IPS-18a (cell line): ENCODE measurements at regions not wholly inside any gene's neighbourhood (a gene's known extent, or its start where the extent isn't known, plus 50 kb on each side); places are given as distances from the start of the nearest gene placed in this dataset.
"Not testable (repeated sequence)": the region's sequence is repeated elsewhere in the genome, so short reads cannot be mapped to it uniquely, and the experiment has no call there.

Experiments
- H3K27ac ChIP-seq: one replicate; pipeline ENCODE4 v1.5.1; 2013; ENCODE audit warnings: low read length
- H3K27me3 ChIP-seq: one replicate; pipeline ENCODE4 v1.6.1; 2013; ENCODE audit warnings: mild to moderate bottlenecking, low read length; ENCODE audit not compliant: control insufficient read depth, insufficient read depth
- H3K36me3 ChIP-seq: one replicate; pipeline ENCODE4 v1.6.1; 2013; ENCODE audit warnings: low read depth, low read length; ENCODE audit not compliant: control insufficient read depth
- H3K4me1 ChIP-seq: one replicate; pipeline ENCODE4 v1.6.1; 2013; ENCODE audit warnings: low read depth, low read length; ENCODE audit not compliant: control insufficient read depth
- H3K4me3 ChIP-seq: one replicate; pipeline ENCODE4 v1.5.1; 2013; ENCODE audit warnings: low read length
- H3K9ac ChIP-seq: one replicate; pipeline ENCODE4 v1.6.1; 2013; ENCODE audit warnings: mild to moderate bottlenecking, low read length, moderate library complexity
- H3K9me3 ChIP-seq: one replicate; pipeline ENCODE4 v1.6.1; 2013; ENCODE audit warnings: low read depth, low read length; ENCODE audit not compliant: control insufficient read depth

DNA sequence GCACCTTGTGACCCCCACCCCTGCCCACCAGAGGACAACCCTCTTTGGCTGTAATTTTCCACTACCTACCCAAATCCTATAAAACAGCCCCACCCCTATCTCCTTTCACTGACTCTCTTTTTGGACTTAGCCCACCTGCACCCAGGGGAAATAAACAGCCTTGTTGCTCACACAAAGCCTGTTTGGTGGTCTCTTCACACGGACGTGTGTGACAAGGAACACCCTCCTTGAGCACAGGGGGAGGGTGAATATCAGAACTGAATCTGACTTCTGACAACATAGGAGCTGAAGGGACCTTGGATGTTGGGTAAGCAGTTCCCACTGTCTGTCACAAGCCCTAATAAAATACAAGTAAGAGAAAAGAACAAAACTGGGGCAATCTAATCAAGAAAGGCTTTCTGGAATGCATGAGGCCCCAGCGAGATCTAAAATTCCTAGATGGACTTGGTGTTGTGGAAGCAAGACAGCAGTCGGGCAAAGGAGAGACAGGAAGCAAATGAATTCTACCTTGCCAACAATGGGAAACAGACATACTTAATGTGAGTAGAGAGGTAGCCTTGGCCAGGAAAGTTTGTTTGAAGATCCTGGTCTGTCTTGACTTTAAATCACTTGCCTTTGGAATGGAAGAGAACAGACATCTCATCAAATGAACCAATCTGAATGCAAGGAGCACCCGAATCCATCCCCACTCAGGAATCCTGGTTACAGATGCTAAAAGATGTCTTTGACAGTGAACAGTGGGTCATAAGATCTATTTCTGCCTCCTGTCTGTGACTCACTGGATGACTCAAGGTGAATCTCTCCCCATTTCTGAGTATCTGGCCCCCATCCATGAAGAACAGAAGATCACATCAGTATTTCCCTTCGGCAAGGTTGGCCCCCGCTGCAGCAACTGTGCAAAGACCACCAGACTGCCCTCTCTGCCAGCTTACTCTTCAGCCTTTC is 53.3 kb downstream of the OLFML3 start:
- no peaks in the 10 kb centered on the region for H3K36me3 ChIP-seq
- no peaks in the 10 kb centered on the region for H3K27me3 ChIP-seq
- peaks cover 53% of the 10 kb centered on the region for H3K4me1 ChIP-seq
- H3K27ac ChIP-seq, result peak overlapping the region; percentile 40
- H3K9me3 ChIP-seq, result no peaks in the 10 kb centered on the region
- H3K9ac ChIP-seq, result peak overlapping the region; percentile 7
- H3K4me3 ChIP-seq, result peak overlapping the region; percentile 71

DNA sequence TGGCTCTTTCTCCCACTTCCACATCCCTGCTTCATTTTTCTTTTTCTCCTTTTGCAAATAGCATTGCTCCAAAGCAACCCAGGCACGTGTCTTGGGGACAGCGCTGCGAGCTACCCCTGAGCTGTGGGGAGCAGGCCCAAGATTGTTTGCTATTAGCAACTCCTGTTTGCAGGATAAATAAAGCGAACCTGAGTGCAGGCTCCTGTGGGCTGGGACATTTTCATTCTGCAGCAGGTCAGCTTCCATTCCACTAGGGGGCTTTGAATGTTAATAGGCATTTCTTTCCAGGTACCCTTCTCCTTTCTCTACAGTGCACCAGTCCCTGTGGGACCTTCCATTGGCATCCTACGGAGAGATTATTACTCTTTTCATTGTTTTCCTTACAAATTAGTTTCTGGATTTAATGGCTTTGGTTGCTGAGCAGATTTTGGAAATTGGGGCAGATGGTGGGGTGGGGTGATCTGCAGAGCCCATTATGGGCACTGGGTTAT is 54.0 kb downstream of the OLFML3 start:
- H3K9me3 ChIP-seq, result no peaks in the 10 kb centered on the region
- H3K27ac ChIP-seq, result peak overlapping the region; percentile 59
- H3K4me1 ChIP-seq, result peaks cover 60% of the 10 kb centered on the region
- no peaks in the 10 kb centered on the region for H3K36me3 ChIP-seq
- H3K27me3 ChIP-seq, result no peaks in the 10 kb centered on the region
- H3K4me3 ChIP-seq, result peak overlapping the region; percentile 71
- H3K9ac ChIP-seq, result peak overlapping the region; percentile 7

DNA sequence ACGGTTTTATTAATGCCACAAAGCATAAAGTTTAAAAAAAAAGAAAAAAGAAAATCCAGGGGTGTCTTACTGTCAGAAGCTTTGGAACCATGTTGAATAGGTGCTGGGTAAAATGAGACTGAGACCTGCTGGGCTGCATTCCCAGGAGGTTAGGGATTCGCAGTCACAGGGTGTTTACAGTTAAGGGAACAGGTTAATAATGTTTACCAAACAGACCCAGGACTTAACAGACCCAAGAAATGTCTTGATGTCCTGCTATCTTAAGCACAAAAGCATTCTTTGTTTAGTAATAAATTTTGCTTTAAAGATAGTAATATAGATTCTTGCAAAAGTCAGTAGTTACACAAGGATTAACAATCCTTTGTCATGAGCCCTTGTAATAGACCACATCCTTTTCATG is 54.7 kb downstream of the OLFML3 start:
- Histone ChIP-seq H3K27ac (peak overlapping the region; percentile 59), H3K4me1 (peaks cover 67% of the 10 kb centered on the region), H3K4me3 (peak overlapping the region; percentile 71), H3K9ac (peak overlapping the region; percentile 7), H3K9me3 (no peaks in the 10 kb centered on the region), H3K27me3 (no peaks in the 10 kb centered on the region), H3K36me3 (no peaks in the 10 kb centered on the region)

DNA sequence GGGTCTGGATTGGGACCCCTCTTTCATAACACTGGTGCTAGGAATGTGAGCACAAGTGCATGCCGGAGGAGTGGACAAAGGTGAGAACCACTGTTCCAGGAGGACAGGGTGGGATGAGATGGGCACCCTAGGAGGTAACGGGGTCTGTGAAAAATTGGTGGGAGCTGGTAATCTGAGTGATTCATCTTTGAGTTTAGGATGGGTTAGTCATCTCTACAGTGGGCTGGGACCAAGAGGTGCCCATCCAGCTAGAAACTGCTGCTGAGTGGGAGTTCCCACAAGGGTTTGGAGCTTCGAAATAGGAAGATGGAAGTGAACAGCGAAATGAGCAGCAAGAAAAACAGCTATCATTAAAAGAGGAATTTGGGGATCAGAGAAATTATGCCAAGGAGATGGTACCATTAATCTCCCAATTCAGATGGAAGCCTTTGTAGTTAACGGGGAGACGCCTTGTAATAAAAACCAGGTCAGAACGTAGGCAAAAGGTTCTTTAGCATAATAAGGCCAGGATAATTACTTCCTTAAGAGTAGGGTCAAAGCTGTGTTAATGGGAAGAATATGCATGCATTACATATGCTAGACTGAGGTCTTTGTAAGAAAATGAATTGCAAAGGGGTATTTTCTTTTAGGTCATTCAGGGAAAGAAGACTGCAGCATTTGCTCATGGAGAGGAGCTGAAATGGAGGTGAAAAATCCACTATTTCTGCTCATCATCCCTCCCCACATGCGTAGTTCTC is 55.5 kb downstream of the OLFML3 start:
- Histone ChIP-seq H3K36me3 (no peaks in the 10 kb centered on the region), H3K9me3 (no peaks in the 10 kb centered on the region), H3K4me1 (peaks cover 70% of the 10 kb centered on the region), H3K9ac (no peak overlapping the region), H3K27me3 (no peaks in the 10 kb centered on the region), H3K27ac (peak overlapping the region; percentile 59), H3K4me3 (peak overlapping the region; percentile 71)

DNA sequence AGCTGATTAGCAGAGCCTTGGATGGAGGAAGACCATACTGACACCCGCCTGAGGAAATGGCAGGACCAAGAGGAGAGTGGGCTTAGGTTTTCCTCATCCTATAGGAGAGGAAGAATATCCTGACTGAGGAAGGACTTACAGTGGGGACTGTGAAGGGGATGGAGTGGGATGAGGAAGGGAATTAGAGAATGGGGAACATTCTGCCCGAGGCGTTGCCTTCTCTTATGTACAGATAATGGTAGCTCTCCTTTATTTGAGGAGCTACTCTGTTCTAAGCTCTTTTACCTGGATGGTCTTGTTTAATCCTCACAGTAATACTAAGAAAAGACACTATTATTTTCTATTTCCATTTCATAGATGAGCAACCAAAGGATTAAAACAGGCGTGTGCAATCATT is 56.0 kb downstream of the OLFML3 start:
- H3K4me3 ChIP-seq, result peak overlapping the region; percentile 71
- H3K9me3 ChIP-seq, result no peaks in the 10 kb centered on the region
- no peak overlapping the region for H3K27ac ChIP-seq
- peaks cover 70% of the 10 kb centered on the region for H3K4me1 ChIP-seq
- H3K36me3 ChIP-seq, result no peaks in the 10 kb centered on the region
- H3K9ac ChIP-seq, result no peak overlapping the region
- H3K27me3 ChIP-seq, result no peaks in the 10 kb centered on the region

DNA sequence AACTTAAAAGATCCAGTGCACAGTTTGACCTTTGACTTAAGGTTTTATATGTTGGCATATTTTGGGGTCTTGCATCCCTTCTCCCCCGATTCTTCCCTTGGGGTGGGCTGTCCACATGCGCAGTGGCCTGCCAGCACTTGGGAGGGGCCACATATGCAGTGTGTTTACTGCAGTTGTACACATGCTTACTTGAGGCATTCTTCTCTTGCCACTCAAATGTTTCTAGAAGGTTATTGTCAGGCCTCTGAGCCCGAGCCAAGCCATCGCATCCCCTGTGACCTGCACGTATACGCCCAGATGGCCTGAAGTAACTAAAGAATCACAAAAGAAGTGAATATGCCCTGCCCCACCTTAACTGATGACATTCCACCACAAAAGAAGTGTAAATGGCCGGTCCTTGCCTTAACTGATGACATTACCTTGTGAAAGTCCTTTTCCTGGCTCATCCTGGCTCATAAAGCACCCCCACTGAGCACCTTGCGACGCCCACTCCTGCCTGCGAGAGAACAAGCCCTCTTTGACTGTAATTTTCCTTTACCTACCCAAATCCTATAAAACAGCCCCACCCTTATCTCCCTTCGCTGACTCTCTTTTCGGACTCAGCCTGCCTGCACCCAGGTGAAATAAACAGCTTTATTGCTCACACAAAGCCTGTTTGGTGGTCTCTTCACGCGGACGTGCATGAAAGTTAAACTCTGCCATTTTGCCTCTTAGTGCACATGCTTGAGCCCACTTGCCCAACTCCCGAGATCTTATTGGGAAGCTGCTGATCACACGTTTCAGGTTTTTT is 57.8 kb downstream of the OLFML3 start:
- peak overlapping the region; percentile 54 for H3K27ac ChIP-seq
- peaks cover 66% of the 10 kb centered on the region for H3K4me1 ChIP-seq
- not testable (repeated sequence) for H3K9ac ChIP-seq, H3K27me3 ChIP-seq, H3K9me3 ChIP-seq, H3K36me3 ChIP-seq
- peak overlapping the region; percentile 6 for H3K4me3 ChIP-seq

DNA sequence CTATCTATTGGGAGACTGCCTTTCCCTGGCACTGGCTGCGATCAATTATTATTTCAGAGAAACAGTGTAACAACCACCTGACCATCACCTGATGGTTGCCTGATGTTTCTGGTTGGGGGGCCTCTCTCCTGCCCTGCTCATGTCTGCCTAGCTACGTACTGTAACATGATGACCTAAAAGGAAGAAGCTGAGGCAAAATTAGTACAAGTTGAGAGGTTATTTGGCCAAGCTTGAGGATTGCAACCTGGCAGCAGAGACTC is 58.3 kb downstream of the OLFML3 start:
- Histone ChIP-seq H3K27me3 (no peaks in the 10 kb centered on the region), H3K36me3 (no peaks in the 10 kb centered on the region), H3K9me3 (no peaks in the 10 kb centered on the region), H3K4me1 (peaks cover 62% of the 10 kb centered on the region), H3K4me3 (peak overlapping the region; percentile 6), H3K27ac (peak overlapping the region; percentile 54), H3K9ac (peak overlapping the region; percentile 12)

DNA sequence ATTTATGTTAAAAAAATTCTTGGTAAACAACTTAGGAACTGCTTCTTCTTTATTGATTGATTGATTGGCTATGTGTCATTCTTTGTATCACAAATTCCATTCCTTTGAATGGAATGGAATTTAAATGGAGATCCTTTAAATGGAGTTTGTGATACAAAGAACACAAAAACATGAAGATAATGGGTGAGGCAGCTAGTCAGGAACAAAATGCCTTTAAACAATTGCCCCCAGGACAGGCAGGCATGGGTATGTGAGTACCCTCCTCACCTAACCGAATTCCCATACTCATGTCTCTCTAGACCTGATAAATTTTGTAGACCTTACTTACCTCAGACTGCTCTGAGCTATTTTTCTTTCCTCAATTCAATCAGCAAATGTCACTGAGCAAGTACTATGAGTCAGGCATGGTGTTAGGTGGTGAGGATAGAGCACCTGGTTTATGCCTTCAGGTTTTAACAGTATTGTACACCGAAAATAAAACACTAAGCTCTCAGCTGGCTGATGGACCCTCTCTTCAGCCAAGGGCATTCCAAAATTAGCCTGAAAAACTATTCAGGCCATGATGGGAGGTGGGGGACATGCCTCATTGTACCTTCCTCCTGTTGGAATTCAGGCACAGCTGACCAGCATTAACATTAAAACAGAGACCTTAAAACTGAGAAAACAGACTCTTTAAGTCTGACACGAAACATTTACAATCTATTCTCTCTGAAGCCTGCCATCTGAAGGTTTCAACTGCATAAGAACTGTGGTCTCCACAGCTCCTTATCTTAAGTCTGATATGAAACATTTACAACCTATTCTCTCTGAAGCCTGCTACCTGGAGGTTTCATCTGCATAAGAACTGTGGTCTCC is 58.9 kb downstream of the OLFML3 start:
- peak overlapping the region; percentile 54 for H3K27ac ChIP-seq
- no peaks in the 10 kb centered on the region for H3K36me3 ChIP-seq
- H3K4me3 ChIP-seq, result peak overlapping the region; percentile 7
- no peaks in the 10 kb centered on the region for H3K27me3 ChIP-seq
- peak overlapping the region; percentile 12 for H3K9ac ChIP-seq
- H3K4me1 ChIP-seq, result peaks cover 56% of the 10 kb centered on the region
- no peaks in the 10 kb centered on the region for H3K9me3 ChIP-seq
